Stimulated activated memory B cell treated with anti-CD40 and anti-IgM and Interleukin-4, amounts not matched to agents 10 μg/mL and 1 μg/mL and 100 μg/mL, for 72 hours (primary cell): ENCODE measurements at regions not wholly inside any gene's neighbourhood (a gene's known extent, or its start where the extent isn't known, plus 50 kb on each side); places are given as distances from the start of the nearest gene placed in this dataset.

Experiments
- ATAC-seq: fragments of 150-1000 bp; cut with Tn5 transposase; 2 replicates; pipeline ENCODE4 v1.10.0; 2021
- H3K27ac Mint-ChIP-seq: one replicate; pipeline ENCODE4 v1.8.0; 2022; ENCODE audit warnings: mild to moderate bottlenecking, mixed read lengths
- H3K27me3 Mint-ChIP-seq: one replicate; pipeline ENCODE4 v1.8.0; 2022; ENCODE audit warnings: mixed read lengths
- H3K36me3 Mint-ChIP-seq: one replicate; pipeline ENCODE4 v1.8.0; 2022; ENCODE audit warnings: mixed read lengths
- H3K4me1 Mint-ChIP-seq: one replicate; pipeline ENCODE4 v1.8.0; 2022; ENCODE audit warnings: mixed read lengths
- H3K4me3 Mint-ChIP-seq: one replicate; pipeline ENCODE4 v1.8.0; 2022; ENCODE audit warnings: mild to moderate bottlenecking, moderate library complexity, mixed read lengths
- H3K9me3 Mint-ChIP-seq: one replicate; pipeline ENCODE4 v1.8.0; 2022; ENCODE audit warnings: mixed read lengths

- Mint-ChIP-seq H3K4me3 (no peak overlapping the region), H3K36me3 (no peaks in the 10 kb centered on the region), H3K27me3 (no peaks in the 10 kb centered on the region), H3K27ac (no peak overlapping the region), H3K4me1 (no peaks in the 10 kb centered on the region), H3K9me3 (peaks cover 15% of the 10 kb centered on the region)
- no peak for ATAC-seq
These were observed 1761.5 kb downstream of the PCDH9 start for GRCh38 chr13:65468628-65469027.

- H3K9me3 Mint-ChIP-seq: peaks cover 13% of the 10 kb centered on the region
- no peak for ATAC-seq
- no peaks in the 10 kb centered on the region for H3K4me1 Mint-ChIP-seq
- H3K4me3 Mint-ChIP-seq: no peak overlapping the region
- no peak overlapping the region for H3K27ac Mint-ChIP-seq
- H3K36me3 Mint-ChIP-seq: no peaks in the 10 kb centered on the region
- H3K27me3 Mint-ChIP-seq: no peaks in the 10 kb centered on the region
These were observed 1768.5 kb downstream of the PCDH9 start for GRCh38 chr13:65461590-65461989.

- no peak overlapping the region for H3K4me3 Mint-ChIP-seq
- H3K27me3 Mint-ChIP-seq: no peaks in the 10 kb centered on the region
- no peaks in the 10 kb centered on the region for H3K4me1 Mint-ChIP-seq
- H3K27ac Mint-ChIP-seq: no peak overlapping the region
- ATAC-seq: no peak
- no peaks in the 10 kb centered on the region for H3K36me3 Mint-ChIP-seq
- peaks cover 8% of the 10 kb centered on the region for H3K9me3 Mint-ChIP-seq
These were observed 1770.0 kb downstream of the PCDH9 start for GRCh38 chr13:65460136-65460535.

GRCh38 chr13:65456150-65456912 is 1773.8 kb downstream of the PCDH9 start:
- no peaks in the 10 kb centered on the region for H3K36me3 Mint-ChIP-seq
- H3K27ac Mint-ChIP-seq: no peak overlapping the region
- peaks cover 3% of the 10 kb centered on the region for H3K9me3 Mint-ChIP-seq
- no peak for ATAC-seq
- H3K27me3 Mint-ChIP-seq: no peaks in the 10 kb centered on the region
- no peak overlapping the region for H3K4me3 Mint-ChIP-seq
- no peaks in the 10 kb centered on the region for H3K4me1 Mint-ChIP-seq

- ATAC-seq: no peak
- H3K9me3 Mint-ChIP-seq: no peaks in the 10 kb centered on the region
- H3K36me3 Mint-ChIP-seq: no peaks in the 10 kb centered on the region
- H3K4me1 Mint-ChIP-seq: no peaks in the 10 kb centered on the region
- H3K27me3 Mint-ChIP-seq: no peaks in the 10 kb centered on the region
- H3K4me3 Mint-ChIP-seq: no peak overlapping the region
- no peak overlapping the region for H3K27ac Mint-ChIP-seq
These were observed 1775.7 kb downstream of the PCDH9 start for GRCh38 chr13:65454403-65454802.

- H3K4me1 Mint-ChIP-seq: no peaks in the 10 kb centered on the region
- H3K27ac Mint-ChIP-seq: no peak overlapping the region
- H3K4me3 Mint-ChIP-seq: no peak overlapping the region
- H3K36me3 Mint-ChIP-seq: no peaks in the 10 kb centered on the region
- no peaks in the 10 kb centered on the region for H3K27me3 Mint-ChIP-seq
- no peak for ATAC-seq
- no peaks in the 10 kb centered on the region for H3K9me3 Mint-ChIP-seq
These were observed 1776.2 kb downstream of the PCDH9 start for GRCh38 chr13:65453982-65454381.

GRCh38 chr13:65445340-65445739 is 1784.8 kb downstream of the PCDH9 start:
- Mint-ChIP-seq H3K9me3 (peaks cover 22% of the 10 kb centered on the region), H3K4me3 (no peak overlapping the region), H3K27ac (no peak overlapping the region), H3K4me1 (no peaks in the 10 kb centered on the region), H3K27me3 (no peaks in the 10 kb centered on the region), H3K36me3 (no peaks in the 10 kb centered on the region)
- no peak for ATAC-seq

GRCh38 chr13:65435590-65435989 is 1794.5 kb downstream of the PCDH9 start:
- no peak overlapping the region for H3K4me3 Mint-ChIP-seq
- peaks cover 16% of the 10 kb centered on the region for H3K9me3 Mint-ChIP-seq
- H3K36me3 Mint-ChIP-seq: no peaks in the 10 kb centered on the region

GRCh38 chr13:65417953-65418352 is 1812.2 kb downstream of the PCDH9 start:
- ATAC-seq: no peak
- no peak overlapping the region for H3K27ac Mint-ChIP-seq
- H3K4me1 Mint-ChIP-seq: no peaks in the 10 kb centered on the region
- no peaks in the 10 kb centered on the region for H3K27me3 Mint-ChIP-seq
- H3K36me3 Mint-ChIP-seq: no peaks in the 10 kb centered on the region
- peaks cover 8% of the 10 kb centered on the region for H3K9me3 Mint-ChIP-seq
- no peak overlapping the region for H3K4me3 Mint-ChIP-seq

More at GRCh38 chr13:65435590-65435989, 1794.5 kb downstream of the PCDH9 start:
- ATAC-seq: no peak
- no peak overlapping the region for H3K27ac Mint-ChIP-seq
- H3K27me3 Mint-ChIP-seq: no peaks in the 10 kb centered on the region
- no peaks in the 10 kb centered on the region for H3K4me1 Mint-ChIP-seq

- no peak overlapping the region for H3K4me3 Mint-ChIP-seq
- no peak overlapping the region for H3K27ac Mint-ChIP-seq
- H3K36me3 Mint-ChIP-seq: no peaks in the 10 kb centered on the region
- H3K27me3 Mint-ChIP-seq: no peaks in the 10 kb centered on the region
- ATAC-seq: no peak
- H3K4me1 Mint-ChIP-seq: no peaks in the 10 kb centered on the region
- H3K9me3 Mint-ChIP-seq: peaks cover 6% of the 10 kb centered on the region
These were observed 1813.4 kb downstream of the PCDH9 start for GRCh38 chr13:65416784-65417183.

GRCh38 chr13:65414187-65414586 is 1815.9 kb downstream of the PCDH9 start:
- H3K27me3 Mint-ChIP-seq: no peaks in the 10 kb centered on the region
- no peak for ATAC-seq
- no peaks in the 10 kb centered on the region for H3K4me1 Mint-ChIP-seq
- no peaks in the 10 kb centered on the region for H3K36me3 Mint-ChIP-seq
- no peak overlapping the region for H3K27ac Mint-ChIP-seq
- H3K9me3 Mint-ChIP-seq: peaks cover 9% of the 10 kb centered on the region
- H3K4me3 Mint-ChIP-seq: no peak overlapping the region

GRCh38 chr13:65411521-65411920 is 1818.6 kb downstream of the PCDH9 start:
- H3K27ac Mint-ChIP-seq: no peak overlapping the region
- ATAC-seq: no peak
- no peaks in the 10 kb centered on the region for H3K36me3 Mint-ChIP-seq
- peaks cover 3% of the 10 kb centered on the region for H3K9me3 Mint-ChIP-seq
- no peak overlapping the region for H3K4me3 Mint-ChIP-seq
- H3K4me1 Mint-ChIP-seq: no peaks in the 10 kb centered on the region
- H3K27me3 Mint-ChIP-seq: no peaks in the 10 kb centered on the region

- no peaks in the 10 kb centered on the region for H3K27me3 Mint-ChIP-seq
- H3K9me3 Mint-ChIP-seq: peaks cover 3% of the 10 kb centered on the region
- no peaks in the 10 kb centered on the region for H3K4me1 Mint-ChIP-seq
- H3K36me3 Mint-ChIP-seq: no peaks in the 10 kb centered on the region
- H3K4me3 Mint-ChIP-seq: no peak overlapping the region
- H3K27ac Mint-ChIP-seq: no peak overlapping the region
- ATAC-seq: no peak
These were observed 1819.3 kb downstream of the PCDH9 start for GRCh38 chr13:65410791-65411190.

GRCh38 chr13:65401315-65401714 is 1828.8 kb downstream of the PCDH9 start:
- Mint-ChIP-seq H3K4me3 (no peak overlapping the region), H3K27ac (no peak overlapping the region), H3K36me3 (no peaks in the 10 kb centered on the region), H3K27me3 (no peaks in the 10 kb centered on the region), H3K4me1 (no peaks in the 10 kb centered on the region), H3K9me3 (peaks cover 8% of the 10 kb centered on the region)
- ATAC-seq: no peak

GRCh38 chr13:65400702-65401101 is 1829.4 kb downstream of the PCDH9 start:
- no peak overlapping the region for H3K27ac Mint-ChIP-seq
- no peak for ATAC-seq
- H3K4me3 Mint-ChIP-seq: no peak overlapping the region
- H3K9me3 Mint-ChIP-seq: peaks cover 8% of the 10 kb centered on the region
- no peaks in the 10 kb centered on the region for H3K27me3 Mint-ChIP-seq
- no peaks in the 10 kb centered on the region for H3K36me3 Mint-ChIP-seq
- H3K4me1 Mint-ChIP-seq: no peaks in the 10 kb centered on the region

GRCh38 chr13:65387743-65388347 is 1842.3 kb downstream of the PCDH9 start:
- H3K4me1 Mint-ChIP-seq: no peaks in the 10 kb centered on the region
- H3K9me3 Mint-ChIP-seq: peaks cover 7% of the 10 kb centered on the region
- H3K36me3 Mint-ChIP-seq: no peaks in the 10 kb centered on the region
- no peak overlapping the region for H3K27ac Mint-ChIP-seq
- no peaks in the 10 kb centered on the region for H3K27me3 Mint-ChIP-seq
- no peak for ATAC-seq
- no peak overlapping the region for H3K4me3 Mint-ChIP-seq
